ENCODE measurements at regions not wholly inside any gene's neighbourhood (a gene's known extent, or its start where the extent isn't known, plus 50 kb on each side); places are given as distances from the start of the nearest gene placed in this dataset.

- no peak overlapping the region for H3K27ac ChIP-seq
- H3K9me3 ChIP-seq (replicated peaks in 1 of 11) = peaks cover 0 to 7% (median 0%) of the 10 kb centered on the region in 11 experiments; a peak in 4 of 22 replicates
- H3K27me3 ChIP-seq = no peaks in the 10 kb centered on the region
- no peak overlapping the region for H3K4me3 ChIP-seq
- H3K4me1 ChIP-seq = no peaks in the 10 kb centered on the region
- no peak overlapping the region for H3K4me2 ChIP-seq
- TF ChIP-seq Cebpa-rat (IDR thresholded peaks at IDR 0.05) = no peak
- no peaks in the 10 kb centered on the region for H3K36me3 ChIP-seq
- no peaks in the 10 kb centered on the region for H4K20me1 ChIP-seq
- H3K9ac ChIP-seq = no peak overlapping the region
Observed at GRCh38 chr16:52617591-52617990, 70.6 kb upstream of the TOX3 start.

GRCh38 chr16:52613508-52613907 lies 66.6 kb upstream of the TOX3 start:
- Histone ChIP-seq H3K9ac (no peak overlapping the region), H4K20me1 (no peaks in the 10 kb centered on the region), H3K4me2 (no peak overlapping the region), H3K27ac (no peak overlapping the region), H3K36me3 (no peaks in the 10 kb centered on the region), H3K4me1 (no peaks in the 10 kb centered on the region), H3K4me3 (no peak overlapping the region), H3K9me3 (replicated peaks in 1 of 11) (no peaks in the 10 kb centered on the region), H3K27me3 (no peaks in the 10 kb centered on the region)
- TF ChIP-seq Cebpa-rat (IDR thresholded peaks at IDR 0.05) = no peak

DNA sequence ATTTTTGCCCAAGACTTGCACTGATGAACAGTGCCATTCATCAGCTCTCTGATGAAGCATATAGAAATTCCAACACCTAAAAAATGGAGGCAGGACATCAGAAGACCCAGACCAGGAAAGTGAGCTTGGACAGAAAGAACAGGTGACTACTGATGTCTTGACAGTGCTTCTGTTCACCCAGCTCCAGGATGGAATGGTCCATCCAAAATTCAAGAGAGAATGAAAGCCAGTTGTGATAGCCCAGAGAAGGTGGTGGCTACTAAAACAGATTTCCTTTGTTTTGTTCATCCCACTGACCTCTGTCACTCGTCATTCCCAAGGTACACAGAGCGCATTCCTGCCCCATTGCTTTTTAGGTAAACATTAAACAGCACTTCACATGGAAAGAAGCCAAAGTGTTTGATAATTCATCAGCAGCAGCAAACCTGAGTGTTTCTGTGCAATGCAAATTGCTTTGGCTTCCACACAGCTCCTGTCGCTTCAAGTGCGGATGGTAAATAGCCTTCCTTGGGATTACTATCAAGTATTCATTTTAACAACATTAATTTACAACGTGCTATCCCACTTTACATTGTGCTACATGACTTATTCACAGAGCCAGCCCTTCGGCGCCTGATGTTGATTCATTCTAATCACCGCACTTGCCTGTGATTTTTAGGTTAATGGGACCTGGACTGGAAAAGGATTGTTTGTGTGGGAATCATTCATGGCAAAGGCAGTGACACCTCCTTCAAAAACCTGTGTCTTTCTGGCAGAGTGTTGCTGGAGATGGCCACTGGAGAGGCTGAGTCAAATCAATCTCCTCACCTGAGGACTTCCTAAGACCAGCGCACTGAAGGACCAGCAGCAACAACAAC lies 65.1 kb upstream of the TOX3 start:
- H3K9ac ChIP-seq = no peak overlapping the region
- H3K4me2 ChIP-seq = no peak overlapping the region
- H4K20me1 ChIP-seq = no peaks in the 10 kb centered on the region
- H3K36me3 ChIP-seq = no peaks in the 10 kb centered on the region
- no peak overlapping the region for H3K27ac ChIP-seq
- no peak overlapping the region for H3K4me3 ChIP-seq
- H3K4me1 ChIP-seq = no peaks in the 10 kb centered on the region
- no peaks in the 10 kb centered on the region for H3K27me3 ChIP-seq
- no peak for TF ChIP-seq Cebpa-rat (IDR thresholded peaks at IDR 0.05)
- no peaks in the 10 kb centered on the region for H3K9me3 ChIP-seq (replicated peaks in 1 of 11)

DNA sequence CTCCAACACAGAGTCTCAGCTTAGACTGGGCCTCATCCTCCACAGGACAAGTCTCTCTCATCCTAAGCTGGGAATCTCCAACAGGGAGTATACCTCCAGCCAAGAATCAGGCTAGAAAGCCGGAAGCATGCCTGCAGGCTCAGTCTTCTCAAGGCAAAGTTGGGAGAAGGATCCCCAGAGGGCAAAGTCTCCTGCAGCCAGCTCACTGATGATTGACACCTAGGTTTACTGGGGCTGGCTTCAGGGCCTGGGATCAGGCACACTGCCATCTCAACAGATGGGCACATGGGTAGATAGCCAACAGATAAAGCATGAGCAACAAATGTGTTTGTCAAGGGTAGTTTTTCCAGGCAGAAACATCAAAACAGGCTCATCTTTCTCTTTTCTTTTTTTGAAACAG lies 56.1 kb upstream of the TOX3 start:
- no peak overlapping the region for H3K9ac ChIP-seq
- H3K4me3 ChIP-seq = no peak overlapping the region
- 0 out of 22 replicates have a peak, but pooled peaks cover 0 to 8% (median 0%) of the 10 kb centered on the region in 11 experiments for H3K9me3 ChIP-seq (replicated peaks in 1 of 11)
- H4K20me1 ChIP-seq = no peaks in the 10 kb centered on the region
- no peak overlapping the region for H3K4me2 ChIP-seq
- no peak for TF ChIP-seq Cebpa-rat (IDR thresholded peaks at IDR 0.05)
- H3K27ac ChIP-seq = no peak overlapping the region
- no peaks in the 10 kb centered on the region for H3K4me1 ChIP-seq
- H3K27me3 ChIP-seq = no peaks in the 10 kb centered on the region
- H3K36me3 ChIP-seq = no peaks in the 10 kb centered on the region

DNA sequence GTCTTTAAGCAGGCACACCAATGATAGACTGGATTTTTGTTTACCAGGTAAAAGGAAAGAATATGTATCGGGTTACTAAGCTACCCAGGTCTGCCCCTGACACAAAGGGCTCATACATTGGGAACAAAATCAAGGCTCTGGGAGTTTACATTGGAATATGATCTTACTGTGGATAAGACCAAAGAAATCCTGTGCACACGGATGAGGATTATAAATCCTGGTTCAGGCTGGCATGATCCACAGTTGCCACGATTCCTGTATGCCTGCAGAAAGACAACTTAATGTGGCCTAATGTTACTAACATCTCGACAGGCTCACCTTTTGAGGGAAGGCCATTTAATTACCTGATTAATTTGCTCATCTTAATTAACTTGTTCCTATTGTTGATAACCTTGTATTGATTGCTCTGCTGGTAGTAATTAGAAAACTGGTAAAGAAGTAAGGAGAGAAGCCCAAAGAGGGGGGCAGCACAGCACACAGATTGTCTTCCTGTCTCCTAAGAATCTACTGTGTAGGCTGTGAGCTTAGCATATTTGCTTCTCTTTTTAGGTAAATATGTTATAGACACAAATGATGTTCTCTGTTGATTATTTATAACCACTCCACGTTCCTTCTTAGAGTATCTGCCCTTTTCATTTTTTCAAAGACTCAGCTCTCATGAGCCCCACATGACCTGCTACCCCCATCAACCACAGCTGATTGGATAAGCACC lies 51.0 kb upstream of the TOX3 start:
- TF ChIP-seq Cebpa-rat (IDR thresholded peaks at IDR 0.05) = no peak
- Histone ChIP-seq H3K4me2 (no peak overlapping the region), H3K9ac (no peak overlapping the region), H4K20me1 (no peaks in the 10 kb centered on the region), H3K27ac (no peak overlapping the region), H3K4me3 (no peak overlapping the region), H3K27me3 (no peaks in the 10 kb centered on the region), H3K4me1 (no peaks in the 10 kb centered on the region), H3K36me3 (no peaks in the 10 kb centered on the region), H3K9me3 (replicated peaks in 1 of 11) (peaks cover 0 to 20% (median 7%) of the 10 kb centered on the region in 11 experiments; a peak in 5 of 22 replicates)

GRCh38 chr16:52597073-52597771 lies 50.3 kb upstream of the TOX3 start:
- H3K27me3 ChIP-seq = no peaks in the 10 kb centered on the region
- H4K20me1 ChIP-seq = no peaks in the 10 kb centered on the region
- H3K4me3 ChIP-seq = no peak overlapping the region
- H3K9me3 ChIP-seq (replicated peaks in 1 of 11) = peaks cover 0 to 18% (median 7%) of the 10 kb centered on the region in 11 experiments; a peak in 5 of 22 replicates
- H3K9ac ChIP-seq = no peak overlapping the region
- H3K27ac ChIP-seq = no peak overlapping the region
- no peaks in the 10 kb centered on the region for H3K36me3 ChIP-seq
- no peak overlapping the region for H3K4me2 ChIP-seq
- no peaks in the 10 kb centered on the region for H3K4me1 ChIP-seq
- no peak for TF ChIP-seq Cebpa-rat (IDR thresholded peaks at IDR 0.05)
